ENCODE measurements at regions not wholly inside any gene's neighbourhood (a gene's known extent, or its start where the extent isn't known, plus 50 kb on each side); places are given as distances from the start of the nearest gene placed in this dataset.
A peak's percentile ranks its signal among the peaks of the same experiment; 100 is the strongest.

- Histone ChIP-seq H3K9me3 (no peaks in the 10 kb centered on the region), H3K4me1 (no peaks in the 10 kb centered on the region), H3K4me3 (no peak overlapping the region), H3K36me3 (replicated peaks in 1 of 2; ENCODE audit: insufficient read depth in 1 of 2, low read depth in 2 of 2) (no peaks in the 10 kb centered on the region), H3K27me3 (no peaks in the 10 kb centered on the region), H3K27ac (no peak overlapping the region)
- DNase-seq: no peak
- 61 to 71% methylated on average over 5 of the region's 5 CpGs for WGBS, 2 donors
- no peak for TF ChIP-seq POLR2A (IDR thresholded peaks at IDR 0.05)
- no peak for TF ChIP-seq CTCF (IDR thresholded peaks at IDR 0.05)
- no peak for ATAC-seq
- intact Hi-C loops (cut with DNase I): no loop called here
Measured at GRCh38 chr6:41404182-41404845, 68.9 kb downstream of the NCR2 start.

GRCh38 chr6:41405941-41406727 is 70.7 kb downstream of the NCR2 start:
- 49 to 53% methylated on average over 15 of the region's 15 CpGs for WGBS, 2 donors
- intact Hi-C loops (cut with DNase I): no loop called here
- H3K36me3 ChIP-seq (replicated peaks in 1 of 2; ENCODE audit: insufficient read depth in 1 of 2, low read depth in 2 of 2): no peaks in the 10 kb centered on the region
- no peaks in the 10 kb centered on the region for H3K27me3 ChIP-seq
- ATAC-seq (no peak), DNase-seq (no peak)
- H3K27ac ChIP-seq: no peak overlapping the region
- no peaks in the 10 kb centered on the region for H3K4me1 ChIP-seq
- no peak overlapping the region for H3K4me3 ChIP-seq
- no peak for TF ChIP-seq CTCF (IDR thresholded peaks at IDR 0.05)
- no peak for TF ChIP-seq POLR2A (IDR thresholded peaks at IDR 0.05)
- H3K9me3 ChIP-seq: no peaks in the 10 kb centered on the region

- Histone ChIP-seq H3K36me3 (replicated peaks in 1 of 2; ENCODE audit: insufficient read depth in 1 of 2, low read depth in 2 of 2) (no peaks in the 10 kb centered on the region), H3K27me3 (no peaks in the 10 kb centered on the region), H3K4me1 (no peaks in the 10 kb centered on the region), H3K4me3 (no peak overlapping the region), H3K9me3 (no peaks in the 10 kb centered on the region), H3K27ac (no peak overlapping the region)
- no peak for TF ChIP-seq POLR2A (IDR thresholded peaks at IDR 0.05)
- TF ChIP-seq CTCF (IDR thresholded peaks at IDR 0.05): no peak
- DNase-seq (peak in 1 of 4 donors; percentile 16), ATAC-seq (no peak)
- WGBS, 2 donors: 50 to 55% methylated on average over 27 to 56 of the region's 63 CpGs
- intact Hi-C loops (cut with DNase I): no loop called here
Measured at GRCh38 chr6:41406728-41407489, 71.5 kb downstream of the NCR2 start.

GRCh38 chr6:41408576-41408975 is 73.2 kb downstream of the NCR2 start:
- intact Hi-C loops (cut with DNase I): no loop called here
- ATAC-seq: no peak
- H3K9me3 ChIP-seq: no peaks in the 10 kb centered on the region
- WGBS, 2 donors: 63 to 76% methylated on average over 18 to 20 of the region's 20 CpGs
- no peak for DNase-seq
- no peaks in the 10 kb centered on the region for H3K36me3 ChIP-seq (replicated peaks in 1 of 2; ENCODE audit: insufficient read depth in 1 of 2, low read depth in 2 of 2)
- no peak overlapping the region for H3K4me3 ChIP-seq
- H3K27ac ChIP-seq: no peak overlapping the region
- no peaks in the 10 kb centered on the region for H3K27me3 ChIP-seq
- TF ChIP-seq POLR2A (IDR thresholded peaks at IDR 0.05): no peak
- TF ChIP-seq CTCF (IDR thresholded peaks at IDR 0.05): no peak
- H3K4me1 ChIP-seq: no peaks in the 10 kb centered on the region
